Ishikawa (cell line): ENCODE measurements at regions not wholly inside any gene's neighbourhood (a gene's known extent, or its start where the extent isn't known, plus 50 kb on each side); places are given as distances from the start of the nearest gene placed in this dataset.

Experiments used
- CEBPB ChIP-seq: IDR thresholded peaks from 2 replicates; pipeline ENCODE4 v1.6.1; 2012
- EGR1 ChIP-seq: IDR thresholded peaks from 2 replicates; pipeline ENCODE4 v1.6.1; 2012
- EP300 ChIP-seq: IDR thresholded peaks from 2 replicates; pipeline ENCODE4 v1.6.1; 2012; ENCODE audit warnings: borderline replicate concordance
- FOXM1 ChIP-seq: IDR thresholded peaks from 2 replicates; pipeline ENCODE4 v1.6.1; 2012; ENCODE audit warnings: low read depth, borderline replicate concordance
- MAX ChIP-seq: IDR thresholded peaks from 2 replicates; pipeline ENCODE4 v1.6.1; 2012
- NFIC ChIP-seq: IDR thresholded peaks from 2 replicates; pipeline ENCODE4 v1.6.1; 2012
- RAD21 ChIP-seq: IDR thresholded peaks from 2 replicates; pipeline ENCODE4 v1.6.1; 2012; ENCODE audit warnings: low read depth
- REST ChIP-seq: IDR thresholded peaks from 2 replicates; pipeline ENCODE4 v1.6.1; 2012; ENCODE audit warnings: low read depth, mild to moderate bottlenecking
- TAF1 ChIP-seq: IDR thresholded peaks from 2 replicates; pipeline ENCODE4 v1.6.1; 2012; ENCODE audit warnings: low read depth, mild to moderate bottlenecking
- ZBTB7A ChIP-seq: IDR thresholded peaks from 2 replicates; pipeline ENCODE4 v1.6.1; 2012; ENCODE audit warnings: low read depth

GRCh38 chr1:94684690-94685250, 135.4 kb upstream of the SLC44A3 start:
- TF ChIP-seq FOXM1 (no peak), CEBPB (no peak), RAD21 (no peak), REST (no peak), EP300 (no peak), NFIC (no peak), TAF1 (no peak), MAX (no peak), EGR1 (no peak), ZBTB7A (no peak)
